Activated CD8-positive, alpha-beta T cell treated with anti-CD3 and anti-CD28 coated beads for 36 hours (primary cell): ENCODE measurements at regions not wholly inside any gene's neighbourhood (a gene's known extent, or its start where the extent isn't known, plus 50 kb on each side); places are given as distances from the start of the nearest gene placed in this dataset.

Experiments
- ATAC-seq: fragments of 200-7000 bp; cut with Tn5 transposase; one replicate; pipeline ENCODE4 v1.10.0; 2021; ENCODE audit warnings: mild to moderate bottlenecking, moderate library complexity
- CTCF ChIA-PET: fragments of 350-600 bp; sonication (Branson Sonifier 250); formaldehyde crosslinking; loops from one replicate; lab custom pipeline; 2021; ENCODE audit warnings: antibody characterized with exemption; lab: Charles Lee
- POLR2A ChIA-PET: fragments of 350-600 bp; sonication (Branson Sonifier 250); formaldehyde crosslinking; loops from one replicate; lab custom pipeline; 2021; ENCODE audit warnings: antibody characterized with exemption; lab: Charles Lee
- DNase-seq: peaks from one replicate; pipeline ENCODE4 v3.0.0-alpha.2; 2020
- H3K27ac Mint-ChIP-seq: one replicate; pipeline ENCODE4 v1.8.0; 2021; ENCODE audit warnings: mild to moderate bottlenecking, mixed read lengths
- H3K27me3 Mint-ChIP-seq: one replicate; pipeline ENCODE4 v1.8.0; 2021; ENCODE audit warnings: mixed read lengths
- H3K36me3 Mint-ChIP-seq: one replicate; pipeline ENCODE4 v1.8.0; 2021; ENCODE audit warnings: low read depth, mixed read lengths
- H3K4me1 Mint-ChIP-seq: one replicate; pipeline ENCODE4 v1.8.0; 2021; ENCODE audit warnings: low read depth, mixed read lengths
- H3K4me3 Mint-ChIP-seq: one replicate; pipeline ENCODE4 v1.8.0; 2021; ENCODE audit warnings: mild to moderate bottlenecking, moderate library complexity, mixed read lengths
- H3K9me3 Mint-ChIP-seq: one replicate; pipeline ENCODE4 v1.8.0; 2021; ENCODE audit warnings: mixed read lengths
- intact Hi-C: fragments of 100-400 bp; cut with micrococcal nuclease; formaldehyde crosslinking; loops from one replicate; pipeline ENCODE4 v1.10.0; 2022
- TF ChIP-seq, protein P1 (sequence below): fragments of 200-600 bp; IDR thresholded peaks from one replicate; pipeline ENCODE4 v1.8.0; 2022; ENCODE audit warnings: antibody characterized with exemption, mild to moderate bottlenecking

DNA sequence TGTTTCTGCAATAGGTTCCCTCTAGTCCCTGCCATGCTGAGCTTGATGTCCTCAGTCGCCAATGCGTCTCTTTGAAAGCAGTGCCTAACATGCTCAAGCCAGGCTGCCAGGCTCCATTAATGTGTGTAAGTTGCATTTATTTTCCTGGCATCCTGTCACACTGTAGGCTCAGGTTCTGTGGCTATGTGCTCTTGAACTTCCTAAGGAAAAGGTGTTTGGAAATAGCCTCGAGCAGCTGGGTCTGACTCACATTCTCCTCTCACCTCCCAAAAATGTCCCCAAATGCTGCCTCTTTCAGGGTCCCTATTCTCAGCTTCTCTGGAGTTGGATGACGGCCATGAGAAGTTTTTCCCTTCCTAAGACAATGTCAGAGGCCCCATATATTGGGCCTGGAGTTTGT is 58.0 kb upstream of the SLC14A2 start:
- H3K4me3 Mint-ChIP-seq: no peak overlapping the region
- no peak for DNase-seq
- ChIA-PET CTCF (no interaction called here), POLR2A (no interaction called here)
- no peaks in the 10 kb centered on the region for H3K27me3 Mint-ChIP-seq
- H3K9me3 Mint-ChIP-seq: no peaks in the 10 kb centered on the region
- ATAC-seq: no peak
- no peak overlapping the region for H3K27ac Mint-ChIP-seq
- H3K36me3 Mint-ChIP-seq: no peaks in the 10 kb centered on the region
- no peaks in the 10 kb centered on the region for H3K4me1 Mint-ChIP-seq
- intact Hi-C loops: no loop called here
- TF ChIP-seq, protein P1, sequence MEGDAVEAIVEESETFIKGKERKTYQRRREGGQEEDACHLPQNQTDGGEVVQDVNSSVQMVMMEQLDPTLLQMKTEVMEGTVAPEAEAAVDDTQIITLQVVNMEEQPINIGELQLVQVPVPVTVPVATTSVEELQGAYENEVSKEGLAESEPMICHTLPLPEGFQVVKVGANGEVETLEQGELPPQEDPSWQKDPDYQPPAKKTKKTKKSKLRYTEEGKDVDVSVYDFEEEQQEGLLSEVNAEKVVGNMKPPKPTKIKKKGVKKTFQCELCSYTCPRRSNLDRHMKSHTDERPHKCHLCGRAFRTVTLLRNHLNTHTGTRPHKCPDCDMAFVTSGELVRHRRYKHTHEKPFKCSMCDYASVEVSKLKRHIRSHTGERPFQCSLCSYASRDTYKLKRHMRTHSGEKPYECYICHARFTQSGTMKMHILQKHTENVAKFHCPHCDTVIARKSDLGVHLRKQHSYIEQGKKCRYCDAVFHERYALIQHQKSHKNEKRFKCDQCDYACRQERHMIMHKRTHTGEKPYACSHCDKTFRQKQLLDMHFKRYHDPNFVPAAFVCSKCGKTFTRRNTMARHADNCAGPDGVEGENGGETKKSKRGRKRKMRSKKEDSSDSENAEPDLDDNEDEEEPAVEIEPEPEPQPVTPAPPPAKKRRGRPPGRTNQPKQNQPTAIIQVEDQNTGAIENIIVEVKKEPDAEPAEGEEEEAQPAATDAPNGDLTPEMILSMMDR: no peak

DNA sequence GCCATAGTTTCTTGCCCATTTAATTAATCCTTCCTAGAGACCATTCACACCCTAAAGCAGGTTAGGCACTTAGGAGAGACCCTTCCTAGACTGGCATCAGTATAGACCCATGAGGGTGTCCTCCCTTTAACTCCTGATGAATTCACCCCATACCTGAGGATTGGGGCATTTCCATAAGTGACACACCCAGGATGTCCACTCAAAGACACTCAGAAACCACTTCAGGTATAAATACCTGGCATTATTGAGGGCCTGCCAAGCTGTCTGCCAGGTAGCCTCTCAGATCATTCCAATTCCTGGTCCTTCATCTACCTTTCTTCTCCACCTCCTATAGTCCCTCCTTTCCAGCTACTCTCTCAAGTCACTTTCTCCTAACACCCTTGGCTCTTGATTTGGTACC is 57.5 kb upstream of the SLC14A2 start:
- Mint-ChIP-seq H3K27ac (no peak overlapping the region), H3K4me3 (no peak overlapping the region), H3K9me3 (no peaks in the 10 kb centered on the region), H3K36me3 (no peaks in the 10 kb centered on the region), H3K27me3 (no peaks in the 10 kb centered on the region), H3K4me1 (no peaks in the 10 kb centered on the region)
- intact Hi-C loops: no loop called here
- ChIA-PET CTCF (no interaction called here), POLR2A (no interaction called here)
- DNase-seq (no peak), ATAC-seq (no peak)
- TF ChIP-seq, protein P1: no peak

DNA sequence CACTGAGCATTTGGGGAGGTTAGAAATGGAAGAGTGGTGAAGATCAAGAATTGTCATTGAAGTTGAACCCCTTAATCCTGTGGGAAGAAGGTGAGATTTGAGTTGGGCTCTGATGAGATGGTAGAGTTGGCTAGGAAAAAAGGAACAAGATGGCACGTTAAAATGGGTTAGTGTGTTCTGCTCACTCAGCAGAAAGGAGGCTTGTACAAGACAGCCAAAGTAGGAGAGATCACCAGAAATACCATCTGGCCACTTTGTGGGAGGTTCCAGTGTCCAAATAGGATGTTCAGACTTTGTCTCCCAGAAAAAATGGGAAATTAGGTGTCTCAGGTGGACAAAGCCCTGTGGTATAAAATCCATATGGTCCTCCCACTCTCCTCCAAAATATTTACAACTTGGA is 56.0 kb upstream of the SLC14A2 start:
- intact Hi-C loops: no loop called here
- H3K4me1 Mint-ChIP-seq: no peaks in the 10 kb centered on the region
- CTCF ChIA-PET: no interaction called here
- H3K27ac Mint-ChIP-seq: no peak overlapping the region
- no peak for ATAC-seq
- TF ChIP-seq, protein P1: no peak
- H3K27me3 Mint-ChIP-seq: no peaks in the 10 kb centered on the region
- no peaks in the 10 kb centered on the region for H3K9me3 Mint-ChIP-seq
- no peak overlapping the region for H3K4me3 Mint-ChIP-seq
- no peak for DNase-seq
- POLR2A ChIA-PET: no interaction called here
- H3K36me3 Mint-ChIP-seq: no peaks in the 10 kb centered on the region

DNA sequence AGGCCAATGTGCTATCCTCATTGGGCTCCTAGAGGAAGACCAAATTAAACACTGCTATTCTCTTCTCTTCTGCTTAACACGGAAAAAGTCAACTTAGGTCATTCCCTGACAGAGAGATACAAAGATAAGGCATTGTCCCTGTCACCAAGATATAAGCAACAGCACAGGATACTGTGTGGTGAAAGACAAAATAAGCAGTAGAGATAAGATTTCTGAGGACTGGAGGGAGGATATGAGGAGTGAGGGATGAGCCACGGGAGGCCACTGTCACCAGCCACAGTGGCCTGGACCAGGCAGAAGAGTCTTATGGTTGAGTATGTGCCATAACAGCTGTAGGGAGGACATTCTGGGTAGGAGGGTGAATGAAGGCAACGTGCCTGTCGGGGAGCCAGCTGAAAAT is 54.4 kb upstream of the SLC14A2 start:
- Mint-ChIP-seq H3K27ac (no peak overlapping the region), H3K9me3 (no peaks in the 10 kb centered on the region), H3K4me3 (no peak overlapping the region), H3K36me3 (no peaks in the 10 kb centered on the region), H3K27me3 (no peaks in the 10 kb centered on the region), H3K4me1 (no peaks in the 10 kb centered on the region)
- ChIA-PET CTCF (no interaction called here), POLR2A (no interaction called here)
- no peak for DNase-seq
- TF ChIP-seq, protein P1: no peak
- intact Hi-C loops: no loop called here
- no peak for ATAC-seq

DNA sequence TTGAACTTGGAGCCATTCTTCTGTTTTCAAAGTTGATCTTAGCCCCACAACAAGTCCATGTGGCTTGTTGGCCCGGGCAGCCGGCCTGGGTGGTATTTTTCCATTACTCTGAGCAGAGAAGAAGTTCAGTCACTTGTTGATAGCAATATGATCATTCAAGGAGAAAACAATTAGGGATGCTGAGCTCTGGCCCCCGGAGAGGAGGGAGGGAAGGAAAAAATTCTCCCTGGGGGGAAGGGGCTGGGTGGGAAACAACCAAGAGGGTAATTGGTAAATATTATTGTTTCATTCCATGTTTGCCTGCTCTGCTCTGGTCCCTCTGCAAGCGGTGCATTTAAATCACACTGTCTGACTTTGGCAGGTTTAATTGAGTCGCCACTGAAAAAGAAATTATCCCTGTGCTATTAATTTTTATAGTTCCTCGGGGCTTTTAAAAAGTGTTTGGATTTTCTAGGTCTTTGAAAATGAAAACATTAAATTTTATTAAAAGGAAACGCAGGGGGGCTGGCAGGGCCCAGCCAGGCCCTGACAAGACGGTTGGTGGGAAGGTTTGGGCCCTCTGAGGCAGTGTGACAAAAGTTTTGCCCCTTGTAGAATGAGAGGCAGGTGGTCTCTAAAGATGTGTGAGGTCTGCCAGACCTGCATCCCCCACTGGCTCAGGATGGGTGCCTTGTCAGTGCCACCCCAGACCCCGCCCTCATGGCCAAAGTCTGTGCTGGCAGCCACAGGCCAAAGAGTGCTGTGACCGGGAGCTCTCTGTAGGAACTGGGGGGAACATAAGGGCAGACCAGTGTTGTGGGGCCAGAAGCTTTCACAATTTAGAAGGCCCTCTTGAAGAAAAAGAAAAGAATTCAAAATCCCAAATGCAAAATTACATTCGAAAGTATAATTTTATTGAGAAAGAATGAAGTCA is 52.5 kb upstream of the SLC14A2 start:
- no peaks in the 10 kb centered on the region for H3K9me3 Mint-ChIP-seq
- H3K27me3 Mint-ChIP-seq: no peaks in the 10 kb centered on the region
- TF ChIP-seq, protein P1: no peak
- H3K36me3 Mint-ChIP-seq: no peaks in the 10 kb centered on the region
- no peaks in the 10 kb centered on the region for H3K4me1 Mint-ChIP-seq
- H3K27ac Mint-ChIP-seq: no peak overlapping the region
- intact Hi-C loops: no loop called here
- DNase-seq: no peak
- no peak overlapping the region for H3K4me3 Mint-ChIP-seq
- ChIA-PET POLR2A (no interaction called here), CTCF (interaction anchor here (1.4 kb wide), 1 partner anchor 7 kb away, joined by 3 read pairs; no protein-coding TSS in a partner anchor)
- ATAC-seq: no peak
